MV-4-11 (cell line): ENCODE measurements at regions not wholly inside any gene's neighbourhood (a gene's known extent, or its start where the extent isn't known, plus 50 kb on each side); places are given as distances from the start of the nearest gene placed in this dataset.
A peak's percentile ranks its signal among the peaks of the same experiment; 100 is the strongest.
"Not testable (repeated sequence)": the region's sequence is repeated elsewhere in the genome, so short reads cannot be mapped to it uniquely, and the experiment has no call there.

Experiments used
- DNase-seq: peaks from one replicate; lab custom pipeline; 2025; lab: John Stamatoyannopoulos, UW

GRCh38 chr19:30943101-30943843 is 406.0 kb downstream of the TSHZ3 start:
- DNase-seq: no peak

DNA sequence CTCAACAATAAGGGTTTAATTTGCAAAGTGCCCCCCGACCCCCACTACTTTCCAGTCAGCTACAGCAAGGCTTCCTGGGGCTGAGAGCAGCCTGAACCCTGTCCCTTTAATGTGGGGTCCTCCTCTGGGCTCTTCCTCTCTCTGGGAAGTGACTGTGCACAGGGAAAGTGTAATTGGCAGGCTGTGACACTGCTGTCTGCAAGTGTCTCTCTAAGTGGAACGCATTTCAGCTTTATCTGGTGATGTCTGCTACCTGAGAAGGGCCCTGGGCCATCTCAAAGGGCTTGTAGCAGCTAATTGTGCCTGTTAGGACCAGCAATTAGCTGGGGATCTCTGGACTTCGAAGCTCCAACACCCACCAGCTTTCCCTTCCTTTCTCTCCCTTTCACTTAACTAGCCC is 406.6 kb downstream of the TSHZ3 start:
- no peak for DNase-seq

DNA sequence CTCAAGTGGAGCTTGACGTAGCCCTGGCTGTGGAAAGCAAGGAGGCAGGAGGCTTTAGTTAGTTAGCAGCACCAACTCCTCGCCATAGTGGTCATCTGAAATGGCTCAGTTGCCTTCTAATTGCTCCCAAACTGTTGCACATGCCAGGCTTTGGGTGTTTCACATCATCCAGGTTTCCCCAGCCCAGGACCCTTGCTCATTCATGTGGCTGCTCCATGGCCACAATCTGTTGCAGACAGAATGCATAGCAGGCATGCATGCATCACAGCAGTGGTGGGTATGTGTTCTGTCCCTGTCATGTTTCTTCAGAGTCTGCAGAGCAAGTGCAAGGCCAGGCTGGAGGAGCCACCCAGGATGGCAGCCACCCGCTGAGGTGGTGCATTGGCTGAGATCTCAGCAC is 407.6 kb downstream of the TSHZ3 start:
- no peak for DNase-seq

DNA sequence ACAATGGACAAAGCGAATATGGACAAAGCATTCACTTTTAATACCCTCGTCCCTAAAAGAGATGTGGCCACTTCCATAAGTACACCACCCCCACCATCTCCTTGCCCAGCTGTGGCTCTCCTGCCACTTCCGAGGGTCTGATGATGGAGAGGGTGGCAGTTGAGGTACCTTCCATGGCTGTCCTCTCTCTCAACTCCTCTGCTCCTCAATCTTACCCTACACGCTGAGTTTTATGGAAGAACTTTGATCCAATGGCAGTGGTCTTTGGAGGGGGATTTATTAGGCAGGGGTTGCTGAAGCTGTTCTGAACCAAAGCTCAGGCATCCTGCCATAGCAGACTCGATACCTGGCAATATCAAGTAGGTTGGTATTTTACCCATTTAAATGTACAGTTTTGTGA is 413.0 kb downstream of the TSHZ3 start:
- no peak for DNase-seq

- DNase-seq: no peak
These were observed 414.1 kb downstream of the TSHZ3 start for GRCh38 chr19:30935146-30935545.

GRCh38 chr19:30933454-30933853 is 415.8 kb downstream of the TSHZ3 start:
- not testable (repeated sequence) for DNase-seq

GRCh38 chr19:30932854-30933253 is 416.4 kb downstream of the TSHZ3 start:
- no peak for DNase-seq

DNA sequence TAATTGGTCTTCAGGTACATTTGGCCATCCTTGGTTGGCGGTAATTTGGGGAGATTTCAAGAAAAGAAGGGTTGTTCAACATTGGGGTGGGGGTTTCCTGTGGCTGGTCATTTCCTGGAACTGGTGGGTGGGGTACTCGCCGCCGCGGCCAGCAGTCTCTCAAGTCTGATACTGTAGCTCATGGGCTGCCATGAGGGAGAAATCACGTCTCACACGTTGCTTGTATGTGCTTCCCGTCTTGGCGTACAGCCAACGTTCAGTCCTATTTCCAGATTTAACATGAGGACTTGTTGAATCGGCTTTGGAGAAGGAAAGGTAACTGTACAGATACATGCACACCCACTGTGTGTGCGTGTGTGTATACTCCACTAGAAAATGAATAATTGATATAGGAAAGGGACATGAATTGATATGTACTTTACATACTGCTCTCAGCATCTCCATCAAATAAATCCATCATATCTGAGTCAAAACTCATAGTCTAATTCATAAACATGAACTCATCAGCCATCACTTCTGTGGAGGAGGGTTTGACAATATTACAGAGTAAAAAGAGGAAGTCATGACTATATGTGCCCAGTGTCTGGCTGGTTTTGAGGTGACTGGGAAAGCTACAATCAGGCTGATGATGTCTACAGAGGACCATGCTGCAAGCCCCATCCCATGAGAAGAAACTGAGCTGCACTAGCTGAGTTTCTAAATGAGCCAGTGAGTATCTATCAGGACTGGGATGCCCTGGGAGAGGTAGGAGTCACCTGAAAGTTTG is 418.1 kb downstream of the TSHZ3 start:
- peak; percentile 34 for DNase-seq

DNA sequence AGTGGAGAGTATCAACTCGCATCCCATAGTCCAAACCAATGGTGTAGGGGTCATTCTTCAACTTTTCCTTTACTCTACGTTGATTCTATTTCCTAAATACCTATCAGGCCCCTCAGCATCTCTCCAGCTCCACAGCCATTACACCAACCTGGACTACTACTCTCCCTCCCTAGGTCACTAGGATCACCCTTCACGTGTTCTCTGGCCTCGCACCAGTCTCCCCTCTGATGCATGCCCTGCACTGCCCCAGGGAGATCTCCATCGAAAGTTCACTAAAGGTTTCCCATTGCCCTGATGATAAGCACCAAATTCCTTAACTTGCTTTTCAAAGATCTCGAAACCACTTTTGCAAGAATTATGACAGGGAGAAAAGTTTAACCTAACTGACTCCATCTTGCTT is 421.5 kb downstream of the TSHZ3 start:
- no peak for DNase-seq

GRCh38 chr19:30924670-30925069 is 424.6 kb downstream of the TSHZ3 start:
- DNase-seq: no peak

DNA sequence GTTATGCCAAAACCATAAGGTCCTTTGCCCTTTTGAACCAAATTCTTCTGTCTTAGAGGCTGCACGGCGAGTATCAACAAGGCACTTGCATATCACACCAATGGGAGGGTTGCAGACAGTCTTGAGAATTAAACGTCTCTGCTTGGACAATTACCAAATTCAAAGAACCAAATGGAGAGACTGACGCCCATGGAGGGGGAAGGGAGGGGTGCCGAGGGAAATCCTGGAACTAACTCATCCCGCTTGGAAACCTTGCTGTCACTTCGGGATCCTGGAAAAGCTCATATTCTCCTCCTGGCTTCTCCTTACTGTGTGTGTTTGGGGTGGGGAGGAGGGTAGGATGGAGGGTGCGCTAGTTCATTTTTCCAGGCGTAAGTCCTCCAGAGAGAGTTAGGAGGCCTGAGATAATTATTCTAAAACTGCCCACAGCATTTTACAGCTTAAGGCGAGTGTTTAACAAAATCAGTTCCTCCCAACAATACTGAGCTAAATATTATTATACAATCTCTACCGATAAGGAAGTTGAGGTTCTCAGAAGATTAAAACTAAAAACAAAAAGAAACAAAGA is 425.1 kb downstream of the TSHZ3 start:
- DNase-seq: no peak

DNA sequence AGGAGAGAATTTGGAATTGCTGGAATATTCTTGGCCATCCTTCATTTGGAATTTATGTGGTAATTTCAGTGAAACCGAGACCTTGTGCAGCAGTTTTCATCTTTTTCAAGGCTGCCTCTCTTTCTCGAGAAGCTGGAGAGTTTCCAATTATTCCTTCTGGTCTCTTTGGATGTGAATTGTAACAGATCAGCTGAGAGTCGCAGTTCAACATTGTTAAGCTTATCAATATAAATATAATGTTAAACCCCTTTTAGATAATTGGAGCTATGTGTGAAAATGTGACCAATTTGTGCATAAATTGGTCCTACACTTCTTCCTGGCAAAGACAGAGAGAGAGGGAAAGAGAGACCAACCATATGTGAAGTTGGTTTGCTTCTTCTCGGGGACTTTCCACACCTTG is 425.6 kb downstream of the TSHZ3 start:
- no peak for DNase-seq

DNA sequence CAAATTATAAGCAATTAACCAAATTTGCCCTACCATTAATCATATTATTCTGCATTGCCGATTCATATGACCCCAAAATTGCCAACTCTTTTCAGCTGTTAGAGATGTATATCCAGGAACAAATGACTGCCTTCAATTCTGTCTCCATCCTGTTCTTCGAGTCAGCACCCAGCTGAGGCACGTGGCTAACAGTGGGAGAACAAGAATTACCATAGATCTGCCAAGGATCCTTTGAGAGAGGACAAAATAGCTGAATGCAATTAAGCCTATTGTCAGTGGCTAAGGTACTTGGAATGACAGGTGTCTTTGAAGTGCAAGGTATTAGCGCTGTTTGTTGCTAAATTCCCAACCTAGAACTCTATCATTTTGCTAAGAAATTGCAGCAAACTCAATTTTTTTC is 426.1 kb downstream of the TSHZ3 start:
- no peak for DNase-seq

- no peak for DNase-seq
These were observed 429.0 kb downstream of the TSHZ3 start for GRCh38 chr19:30920222-30920621.

GRCh38 chr19:30919737-30920136 is 429.5 kb downstream of the TSHZ3 start:
- no peak for DNase-seq

- no peak for DNase-seq
These were observed 433.0 kb downstream of the TSHZ3 start for GRCh38 chr19:30916238-30916637.

DNA sequence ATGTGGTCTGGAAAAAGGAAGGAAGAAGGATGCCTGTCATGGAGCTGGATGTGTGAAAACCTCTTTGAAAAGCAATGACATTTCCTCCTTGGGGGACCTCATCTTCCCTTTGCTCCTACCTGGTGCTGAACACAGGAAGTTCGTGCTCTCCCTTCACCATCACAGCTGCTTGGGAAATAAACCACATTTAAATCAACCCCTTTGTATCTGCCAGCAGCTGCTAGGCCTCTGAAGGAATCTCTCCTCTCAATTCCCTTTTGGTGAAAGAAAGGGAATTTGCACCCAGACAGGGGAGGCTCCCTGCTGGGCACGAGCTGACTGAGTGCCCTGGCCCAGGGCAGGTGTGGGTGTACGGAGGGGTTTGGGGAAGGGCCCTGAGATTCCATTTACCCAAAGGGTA is 437.7 kb downstream of the TSHZ3 start:
- no peak for DNase-seq

GRCh38 chr19:30910485-30911240 is 438.6 kb downstream of the TSHZ3 start:
- DNase-seq: no peak

DNA sequence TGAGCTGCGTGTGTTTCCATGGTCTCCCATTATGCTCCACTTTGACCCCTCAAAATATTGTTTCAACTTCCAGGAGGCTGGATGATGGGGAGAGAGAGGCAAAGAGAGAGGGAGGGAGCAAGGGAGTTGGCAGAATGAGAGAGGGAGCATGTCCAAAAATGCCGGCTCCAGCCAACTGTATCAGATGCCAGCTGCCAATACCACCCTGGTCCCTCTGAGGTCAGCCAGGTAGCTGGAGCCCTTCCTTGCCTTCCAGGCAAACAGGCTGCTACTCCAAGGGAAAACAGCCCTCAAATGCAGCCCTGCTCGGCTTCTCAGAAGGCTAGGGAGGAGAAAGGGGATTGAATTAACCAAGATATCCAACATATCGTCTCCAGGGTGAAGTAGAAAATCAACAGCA is 440.0 kb downstream of the TSHZ3 start:
- DNase-seq: no peak

DNA sequence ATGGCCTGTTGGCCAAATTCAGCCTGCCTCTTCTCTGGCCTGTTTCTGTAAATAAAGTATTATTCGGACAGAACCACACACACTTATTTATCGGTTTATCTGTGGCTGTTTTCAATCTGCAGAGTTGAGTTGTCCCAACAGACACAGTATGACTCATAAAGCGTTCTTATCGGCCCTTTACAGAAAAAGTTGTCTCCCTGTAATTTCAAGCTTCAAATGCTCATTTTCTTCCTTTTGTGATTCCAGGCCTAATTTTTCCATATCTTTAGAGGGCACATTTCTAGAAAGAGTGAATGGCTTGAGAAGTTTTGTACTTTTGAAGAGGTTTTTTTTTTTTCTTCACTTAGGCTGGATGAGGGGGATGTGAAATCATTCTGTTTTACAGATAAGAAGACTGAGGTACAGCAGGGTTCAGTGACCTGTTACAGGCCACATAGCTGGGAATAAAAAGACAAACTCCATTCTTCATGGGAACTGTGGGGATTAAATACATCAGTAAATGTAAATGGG is 440.9 kb downstream of the TSHZ3 start:
- no peak for DNase-seq

GRCh38 chr19:30906871-30907270 is 442.4 kb downstream of the TSHZ3 start:
- no peak for DNase-seq

DNA sequence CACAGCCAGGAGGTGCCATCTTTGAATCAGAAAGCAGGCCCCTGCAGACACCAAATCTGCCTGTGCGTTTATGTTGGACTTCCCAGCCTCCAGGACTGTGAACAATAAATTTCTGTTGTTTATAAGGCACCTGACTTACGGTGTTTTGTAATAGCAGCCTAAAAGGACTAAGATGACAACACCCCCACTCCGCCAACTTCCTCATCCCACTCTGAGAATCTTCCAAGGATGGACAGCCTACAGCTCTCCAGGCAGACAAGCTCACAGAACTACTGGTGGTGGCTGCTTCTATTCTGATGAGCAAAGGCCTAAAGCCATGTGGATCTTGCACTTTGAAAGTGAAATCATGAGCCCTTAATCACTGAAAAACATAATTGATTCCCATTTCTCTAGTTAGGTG is 449.2 kb downstream of the TSHZ3 start:
- no peak for DNase-seq
